HepG2 (cell line): ENCODE measurements at regions not wholly inside any gene's neighbourhood (a gene's known extent, or its start where the extent isn't known, plus 50 kb on each side); places are given as distances from the start of the nearest gene placed in this dataset.

ENCODE experiments used
- ATAC-seq: fragments of 200-7000 bp; cut with Tn5 transposase; 3 replicates; pipeline ENCODE4 v1.9.1; 2020; ENCODE audit warnings: mild to moderate bottlenecking, moderate library complexity
- BruUV-seq: library from RNA; stranded (reverse); fragments of 400-500 nt; replicated peaks from 2 replicates; lab custom pipeline; 2021; lab: Mats Ljungman, UMichigan
- CTCF ChIA-PET: fragments of 300-600 bp; formaldehyde crosslinking; extraction: SDS; loops from one replicate; lab custom pipeline; 2021; ENCODE audit warnings: low total read pairs, inconsistent platforms, low intra/inter-chr PET ratio; lab: Yijun Ruan, JAX
- POLR2A ChIA-PET: fragments of 350-600 bp; sonication (Branson Sonifier 250); formaldehyde crosslinking; loops from one replicate; lab custom pipeline; 2020; ENCODE audit warnings: antibody characterized with exemption, inconsistent platforms; lab: Yijun Ruan, JAX
- DNase-seq: peaks from one replicate; pipeline ENCODE4 v3.0.0-alpha.2; 2015; ENCODE audit warnings: low spot score
- FAIRE-seq: peaks from 3 replicates; lab custom pipeline; 2011; peaks lifted over from hg19 to GRCh38; lab: Jason Lieb, UNC
- H2AFZ ChIP-seq: one replicate; pipeline ENCODE4 v1.6.1; 2011; ENCODE audit warnings: low read length, inconsistent platforms
- H3K27ac ChIP-seq: fragments of 300-600 bp; 3 replicates; pipeline ENCODE4 v1.8.0; 2011; ENCODE audit warnings: mixed run types, mild to moderate bottlenecking, mixed read lengths, low read length, inconsistent platforms; ENCODE audit not compliant: insufficient read depth; ENCODE audit errors: extremely low read length
- H3K27me3 ChIP-seq, 2 experiments: fragments of 200-600 bp in 1 of 2; 2 replicates in 1 of 2; 3 replicates in 1 of 2; pipeline versions ENCODE4 v1.6.0 to v1.8.0; 2011; ENCODE audit warnings: low read length in 2 of 2, mild to moderate bottlenecking in 2 of 2, moderate library complexity in 2 of 2, inconsistent platforms in 1 of 2; ENCODE audit not compliant: insufficient read depth in 2 of 2, control insufficient read depth in 1 of 2
- H3K36me3 ChIP-seq, 2 experiments: fragments of 200-600 bp in 1 of 2; replicated peaks in 1 of 2; 2 replicates in 1 of 2; 3 replicates in 1 of 2; pipeline versions ENCODE4 v1.5.1 to v1.8.0; 2011; ENCODE audit warnings: low read length in 2 of 2, inconsistent platforms in 1 of 2; ENCODE audit not compliant: insufficient read depth in 2 of 2, control insufficient read depth in 1 of 2
- H3K4me1 ChIP-seq: 2 replicates; pipeline ENCODE4 v1.5.1; 2012; ENCODE audit warnings: low read length, inconsistent platforms; ENCODE audit not compliant: insufficient read depth
- H3K4me2 ChIP-seq: 2 replicates; pipeline ENCODE4 v1.6.0; 2011; ENCODE audit warnings: low read depth, low read length, inconsistent platforms
- H3K4me3 ChIP-seq, 3 experiments: fragments of 200-600 bp in 1 of 3; sonication (generic), shearing (Covaris generic) in 1 of 3; replicated peaks in 1 of 3; 2 replicates each; pipeline ENCODE4 v1.5.1; 2011 to 2016; ENCODE audit warnings: low read length in 3 of 3, inconsistent platforms in 2 of 3, low read depth in 2 of 3, mild to moderate bottlenecking in 2 of 3, control low read depth in 1 of 3, mixed read lengths in 1 of 3; ENCODE audit not compliant: insufficient read depth in 1 of 3
- H3K79me2 ChIP-seq: one replicate; pipeline ENCODE4 v1.6.1; 2011; ENCODE audit warnings: low read length, inconsistent platforms; ENCODE audit not compliant: insufficient read depth
- H3K9ac ChIP-seq: 2 replicates; pipeline ENCODE4 v1.6.0; 2011; ENCODE audit warnings: mild to moderate bottlenecking, low read depth, low read length, inconsistent platforms; ENCODE audit not compliant: insufficient read depth
- H3K9me3 ChIP-seq: 2 replicates; pipeline ENCODE4 v1.5.1; 2012; ENCODE audit warnings: mild to moderate bottlenecking, low read length
- H4K20me1 ChIP-seq: 2 replicates; pipeline ENCODE4 v1.6.0; 2011; ENCODE audit warnings: inconsistent platforms, mild to moderate bottlenecking, low read length, moderate library complexity; ENCODE audit not compliant: insufficient read depth
- BRD4 ChIP-seq: sonication (generic); formaldehyde crosslinking; IDR thresholded peaks from 2 replicates; pipeline ENCODE4 v1.4.0; 2020; ENCODE audit warnings: missing genetic modification reagents
- CERS6 ChIP-seq: sonication (generic); formaldehyde crosslinking; IDR thresholded peaks from 2 replicates; pipeline ENCODE4 v1.5.0; 2020; ENCODE audit warnings: missing genetic modification reagents
- HOMEZ ChIP-seq: IDR thresholded peaks from 2 replicates; pipeline ENCODE4 v1.6.1; 2016; ENCODE audit warnings: low read depth
- NKX3-1 ChIP-seq: sonication (generic); formaldehyde crosslinking; IDR thresholded peaks from 2 replicates; pipeline ENCODE4 v1.5.0; 2020; ENCODE audit warnings: missing genetic modification reagents
- REPIN1 ChIP-seq: sonication (generic); formaldehyde crosslinking; IDR thresholded peaks from 2 replicates; pipeline ENCODE4 v1.8.0; 2022; ENCODE audit warnings: missing genetic modification reagents, low read depth, mild to moderate bottlenecking, borderline replicate concordance
- ZNF326 ChIP-seq: sonication (generic); formaldehyde crosslinking; IDR thresholded peaks from 2 replicates; pipeline ENCODE4 v1.4.0; 2020; ENCODE audit warnings: missing genetic modification reagents, borderline replicate concordance
- ZNF329 ChIP-seq: sonication (generic); formaldehyde crosslinking; IDR thresholded peaks from 2 replicates; pipeline ENCODE4 v1.9.0; 2021; ENCODE audit warnings: low read depth, mild to moderate bottlenecking, missing genetic modification reagents
- WGBS: methylation state at CpG from one replicate; pipeline ENCODE4 v1.1.6; 2017; ENCODE audit warnings: low lambda C conversion rate; 5-methylcytosine and 5-hydroxymethylcytosine counted together
- in situ Hi-C: cut with HindIII; loops from 2 replicates; pipeline ENCODE4 v1.10.0; 2017; ENCODE audit warnings: low pct_unique_long_range_greater_than_20kb; ENCODE audit not compliant: extremely low pct_ligation_motif_present
- intact Hi-C: fragments of 100-400 bp; cut with micrococcal nuclease; formaldehyde crosslinking; loops from one replicate; pipeline ENCODE4 v1.10.0; 2022; ENCODE audit not compliant: unreplicated experiment
- TF ChIP-seq, protein P1 (sequence below), 2 experiments: sonication (generic) in 1 of 2; formaldehyde crosslinking in 1 of 2; IDR thresholded peaks; 2 replicates each; pipeline versions ENCODE4 v1.6.1 to v1.9.0; 2014 to 2022; ENCODE audit warnings: antibody characterized with exemption in 1 of 2, borderline replicate concordance in 1 of 2, inconsistent platforms in 1 of 2, low read depth in 1 of 2, missing genetic modification reagents in 1 of 2
- TF ChIP-seq, protein P2 (sequence below): IDR thresholded peaks from 2 replicates; pipeline ENCODE4 v1.4.0; 2020; ENCODE audit warnings: mild to moderate bottlenecking, missing genetic modification reagents

DNA sequence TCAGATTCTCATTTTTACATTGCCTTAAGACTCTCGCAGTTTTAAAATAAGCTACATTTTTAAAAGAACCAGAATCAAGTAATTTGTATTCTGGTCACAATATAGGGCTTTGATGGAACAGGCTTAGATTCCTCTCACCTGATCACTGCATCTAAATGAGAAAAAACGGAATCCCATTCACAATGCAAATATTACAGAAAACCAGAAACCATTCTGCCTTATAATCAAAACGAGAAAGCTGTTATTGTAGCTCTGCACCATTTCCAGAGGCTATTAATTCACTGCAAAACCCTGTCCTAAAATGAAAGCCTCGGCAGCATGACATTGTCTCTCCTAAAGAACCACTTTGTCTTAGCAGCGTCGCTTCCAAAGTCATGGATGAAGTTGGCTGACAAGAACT, 116.1 kb upstream of the ZNF366 start:
- no peak for FAIRE-seq

More for the DNA sequence above, 116.1 kb upstream of the ZNF366 start:
- Histone ChIP-seq H3K4me2 (no peak overlapping the region), H3K4me1 (no peaks in the 10 kb centered on the region), H2AFZ (no peak overlapping the region), H3K27ac (no peak overlapping the region), H3K9ac (no peak overlapping the region), H3K79me2 (no peaks in the 10 kb centered on the region), H3K9me3 (no peaks in the 10 kb centered on the region), H3K27me3 (peaks cover 0 to 3% of the 10 kb centered on the region in 2 experiments; a peak in 1 of 5 replicates), H3K36me3 (no peaks in the 10 kb centered on the region), H3K4me3 (no peak overlapping the region), H4K20me1 (no peaks in the 10 kb centered on the region)
- BruUV-seq: no TSS peak
- 15% methylated on average over 6 of the region's 6 CpGs for WGBS
- in situ Hi-C loops (no loop called here), intact Hi-C loops (no loop called here)
- TF ChIP-seq ZNF326 (CRISPR knock-in tag): no peak
- no peak for TF ChIP-seq ZNF329 (CRISPR knock-in tag)
- TF ChIP-seq NKX3-1: no peak
- no peak for TF ChIP-seq REPIN1 (CRISPR knock-in tag)
- TF ChIP-seq, protein P1, sequence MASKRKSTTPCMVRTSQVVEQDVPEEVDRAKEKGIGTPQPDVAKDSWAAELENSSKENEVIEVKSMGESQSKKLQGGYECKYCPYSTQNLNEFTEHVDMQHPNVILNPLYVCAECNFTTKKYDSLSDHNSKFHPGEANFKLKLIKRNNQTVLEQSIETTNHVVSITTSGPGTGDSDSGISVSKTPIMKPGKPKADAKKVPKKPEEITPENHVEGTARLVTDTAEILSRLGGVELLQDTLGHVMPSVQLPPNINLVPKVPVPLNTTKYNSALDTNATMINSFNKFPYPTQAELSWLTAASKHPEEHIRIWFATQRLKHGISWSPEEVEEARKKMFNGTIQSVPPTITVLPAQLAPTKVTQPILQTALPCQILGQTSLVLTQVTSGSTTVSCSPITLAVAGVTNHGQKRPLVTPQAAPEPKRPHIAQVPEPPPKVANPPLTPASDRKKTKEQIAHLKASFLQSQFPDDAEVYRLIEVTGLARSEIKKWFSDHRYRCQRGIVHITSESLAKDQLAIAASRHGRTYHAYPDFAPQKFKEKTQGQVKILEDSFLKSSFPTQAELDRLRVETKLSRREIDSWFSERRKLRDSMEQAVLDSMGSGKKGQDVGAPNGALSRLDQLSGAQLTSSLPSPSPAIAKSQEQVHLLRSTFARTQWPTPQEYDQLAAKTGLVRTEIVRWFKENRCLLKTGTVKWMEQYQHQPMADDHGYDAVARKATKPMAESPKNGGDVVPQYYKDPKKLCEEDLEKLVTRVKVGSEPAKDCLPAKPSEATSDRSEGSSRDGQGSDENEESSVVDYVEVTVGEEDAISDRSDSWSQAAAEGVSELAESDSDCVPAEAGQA (IDR thresholded peaks at IDR 0.05; ENCODE audit: low read depth): no peak
- TF ChIP-seq, protein P1 (CRISPR knock-in tag; IDR thresholded peaks at IDR 0.05; ENCODE audit: borderline replicate concordance): no peak
- TF ChIP-seq CERS6 (CRISPR knock-in tag): no peak
- no peak for TF ChIP-seq BRD4 (CRISPR knock-in tag)
- TF ChIP-seq, protein P2, sequence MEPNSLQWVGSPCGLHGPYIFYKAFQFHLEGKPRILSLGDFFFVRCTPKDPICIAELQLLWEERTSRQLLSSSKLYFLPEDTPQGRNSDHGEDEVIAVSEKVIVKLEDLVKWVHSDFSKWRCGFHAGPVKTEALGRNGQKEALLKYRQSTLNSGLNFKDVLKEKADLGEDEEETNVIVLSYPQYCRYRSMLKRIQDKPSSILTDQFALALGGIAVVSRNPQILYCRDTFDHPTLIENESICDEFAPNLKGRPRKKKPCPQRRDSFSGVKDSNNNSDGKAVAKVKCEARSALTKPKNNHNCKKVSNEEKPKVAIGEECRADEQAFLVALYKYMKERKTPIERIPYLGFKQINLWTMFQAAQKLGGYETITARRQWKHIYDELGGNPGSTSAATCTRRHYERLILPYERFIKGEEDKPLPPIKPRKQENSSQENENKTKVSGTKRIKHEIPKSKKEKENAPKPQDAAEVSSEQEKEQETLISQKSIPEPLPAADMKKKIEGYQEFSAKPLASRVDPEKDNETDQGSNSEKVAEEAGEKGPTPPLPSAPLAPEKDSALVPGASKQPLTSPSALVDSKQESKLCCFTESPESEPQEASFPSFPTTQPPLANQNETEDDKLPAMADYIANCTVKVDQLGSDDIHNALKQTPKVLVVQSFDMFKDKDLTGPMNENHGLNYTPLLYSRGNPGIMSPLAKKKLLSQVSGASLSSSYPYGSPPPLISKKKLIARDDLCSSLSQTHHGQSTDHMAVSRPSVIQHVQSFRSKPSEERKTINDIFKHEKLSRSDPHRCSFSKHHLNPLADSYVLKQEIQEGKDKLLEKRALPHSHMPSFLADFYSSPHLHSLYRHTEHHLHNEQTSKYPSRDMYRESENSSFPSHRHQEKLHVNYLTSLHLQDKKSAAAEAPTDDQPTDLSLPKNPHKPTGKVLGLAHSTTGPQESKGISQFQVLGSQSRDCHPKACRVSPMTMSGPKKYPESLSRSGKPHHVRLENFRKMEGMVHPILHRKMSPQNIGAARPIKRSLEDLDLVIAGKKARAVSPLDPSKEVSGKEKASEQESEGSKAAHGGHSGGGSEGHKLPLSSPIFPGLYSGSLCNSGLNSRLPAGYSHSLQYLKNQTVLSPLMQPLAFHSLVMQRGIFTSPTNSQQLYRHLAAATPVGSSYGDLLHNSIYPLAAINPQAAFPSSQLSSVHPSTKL (CRISPR knock-in tag): no peak
- no peak for TF ChIP-seq HOMEZ (CRISPR knock-in tag)
- CTCF ChIA-PET: no interaction called here
- no peak for DNase-seq
- POLR2A ChIA-PET: no interaction called here
- ATAC-seq: no peak
